ENCODE measurements at regions not wholly inside any gene's neighbourhood (a gene's known extent, or its start where the extent isn't known, plus 50 kb on each side); places are given as distances from the start of the nearest gene placed in this dataset.

- H3K4me3 ChIP-seq (ENCODE audit: low read depth, low read length), result no peak overlapping the region
- DNase-seq (ENCODE audit: low read depth), result no peak
- TF ChIP-seq CTCF (IDR thresholded peaks at IDR 0.05; ENCODE audit: insufficient read depth, low read depth, low read length, missing control alignments), result no peak
These were observed 108.9 kb upstream of the THBS1 start for GRCh38 chr15:39471785-39472574.

GRCh38 chr15:39472621-39473297 lies 108.1 kb upstream of the THBS1 start:
- no peak for DNase-seq (ENCODE audit: low read depth)
- H3K4me3 ChIP-seq (ENCODE audit: low read depth, low read length), result no peak overlapping the region
- no peak for TF ChIP-seq CTCF (IDR thresholded peaks at IDR 0.05; ENCODE audit: insufficient read depth, low read depth, low read length, missing control alignments)

- no peak overlapping the region for H3K4me3 ChIP-seq (ENCODE audit: low read depth, low read length)
- TF ChIP-seq CTCF (IDR thresholded peaks at IDR 0.05; ENCODE audit: insufficient read depth, low read depth, low read length, missing control alignments), result no peak
- DNase-seq (ENCODE audit: low read depth), result no peak
These were observed 107.5 kb upstream of the THBS1 start for GRCh38 chr15:39473298-39473947.

- TF ChIP-seq CTCF (IDR thresholded peaks at IDR 0.05; ENCODE audit: insufficient read depth, low read depth, low read length, missing control alignments), result no peak
- H3K4me3 ChIP-seq (ENCODE audit: low read depth, low read length), result no peak overlapping the region
- DNase-seq (ENCODE audit: low read depth), result no peak
These were observed 106.2 kb upstream of the THBS1 start for GRCh38 chr15:39474657-39475056.

- TF ChIP-seq CTCF (IDR thresholded peaks at IDR 0.05; ENCODE audit: insufficient read depth, low read depth, low read length, missing control alignments), result no peak
- DNase-seq (ENCODE audit: low read depth), result no peak
- no peak overlapping the region for H3K4me3 ChIP-seq (ENCODE audit: low read depth, low read length)
These were observed 101.9 kb upstream of the THBS1 start for GRCh38 chr15:39478996-39479395.

- TF ChIP-seq CTCF (IDR thresholded peaks at IDR 0.05; ENCODE audit: insufficient read depth, low read depth, low read length, missing control alignments), result no peak
- no peak overlapping the region for H3K4me3 ChIP-seq (ENCODE audit: low read depth, low read length)
- no peak for DNase-seq (ENCODE audit: low read depth)
These were observed 101.0 kb upstream of the THBS1 start for GRCh38 chr15:39479911-39480310.

Measured in GM12865 (cell line).